ENCODE measurements at regions not wholly inside any gene's neighbourhood (a gene's known extent, or its start where the extent isn't known, plus 50 kb on each side); places are given as distances from the start of the nearest gene placed in this dataset.
"Not testable (repeated sequence)": the region's sequence is repeated elsewhere in the genome, so short reads cannot be mapped to it uniquely, and the experiment has no call there.

DNA sequence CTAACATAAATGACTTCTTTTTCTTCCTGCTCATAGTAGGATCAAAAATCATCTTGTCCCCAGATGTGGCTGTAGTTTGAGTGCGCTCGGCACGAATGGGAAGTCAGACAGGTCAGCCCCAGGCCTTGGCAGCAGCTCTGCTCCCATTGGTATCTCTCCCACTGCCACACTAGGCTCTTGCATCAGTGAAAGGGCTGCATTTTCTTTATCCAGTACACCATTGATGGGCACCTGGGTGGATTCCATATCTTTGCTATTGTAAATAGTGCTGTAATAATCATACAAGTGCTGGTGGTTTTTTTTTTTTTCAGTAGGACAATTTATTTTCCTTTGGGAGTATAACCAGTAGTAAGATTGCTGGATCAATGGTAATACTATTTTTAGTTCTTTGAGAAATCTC lies 865.5 kb downstream of the CCDC85A start:
- Histone ChIP-seq H3K36me3 (ENCODE audit: insufficient read depth, low read length) (no peaks in the 10 kb centered on the region), H3K27me3 (ENCODE audit: insufficient read depth, low read length, poor library complexity, severe bottlenecking) (no peaks in the 10 kb centered on the region), H3K4me3 (ENCODE audit: low read length, poor library complexity, severe bottlenecking) (no peak overlapping the region), H3K9me3 (ENCODE audit: insufficient read depth, low read depth, low read length) (no peaks in the 10 kb centered on the region), H3K4me1 (ENCODE audit: insufficient read depth, low read length, poor library complexity, severe bottlenecking) (no peaks in the 10 kb centered on the region), H2AFZ (ENCODE audit: low read length) (no peak overlapping the region), H4K20me1 (ENCODE audit: insufficient read depth, low read length, poor library complexity, severe bottlenecking) (no peaks in the 10 kb centered on the region), H3K4me2 (ENCODE audit: low read depth, low read length, poor library complexity, severe bottlenecking) (no peak overlapping the region), H3K9me2 (replicated peaks; ENCODE audit: low read depth, low read length) (no peaks in the 10 kb centered on the region), H3K79me2 (ENCODE audit: insufficient read depth, low read length) (no peaks in the 10 kb centered on the region), H3K9ac (ENCODE audit: low read depth, low read length, poor library complexity, severe bottlenecking) (no peak overlapping the region), H3F3A (ENCODE audit: low read depth) (no peaks in the 10 kb centered on the region)
- TF ChIP-seq CTCF (conservative IDR thresholded peaks at IDR 0.05; ENCODE audit: low read length) (no peak), EZH2phosphoT487 (IDR thresholded peaks at IDR 0.05; ENCODE audit: borderline replicate concordance) (no peak)

DNA sequence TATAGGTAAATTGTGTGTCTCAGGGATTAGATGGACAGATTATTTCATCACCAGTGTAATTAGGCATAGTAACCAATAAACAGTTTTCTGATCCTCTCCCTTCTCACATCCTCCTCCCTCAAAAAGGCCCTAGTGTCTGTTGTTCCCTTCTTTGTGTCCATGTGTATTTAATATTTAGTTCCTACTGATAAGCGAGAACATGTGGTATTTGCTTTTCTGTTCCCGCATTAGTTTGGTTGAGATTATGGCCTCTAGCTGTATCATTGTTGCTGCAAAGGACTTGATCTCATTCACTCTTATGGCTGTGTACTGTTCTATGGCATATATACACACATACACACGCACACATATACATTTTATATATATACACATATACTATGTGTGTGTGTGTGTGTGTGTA lies 866.2 kb downstream of the CCDC85A start:
- no peak overlapping the region for H2AFZ ChIP-seq (ENCODE audit: low read length)
- no peaks in the 10 kb centered on the region for H4K20me1 ChIP-seq (ENCODE audit: insufficient read depth, low read length, poor library complexity, severe bottlenecking)
- H3K4me3 ChIP-seq (ENCODE audit: low read length, poor library complexity, severe bottlenecking): no peak overlapping the region
- H3K27me3 ChIP-seq (ENCODE audit: insufficient read depth, low read length, poor library complexity, severe bottlenecking): no peaks in the 10 kb centered on the region
- H3K79me2 ChIP-seq (ENCODE audit: insufficient read depth, low read length): no peaks in the 10 kb centered on the region
- H3K9me3 ChIP-seq (ENCODE audit: insufficient read depth, low read depth, low read length): no peaks in the 10 kb centered on the region
- TF ChIP-seq EZH2phosphoT487 (IDR thresholded peaks at IDR 0.05; ENCODE audit: borderline replicate concordance): no peak
- TF ChIP-seq CTCF (conservative IDR thresholded peaks at IDR 0.05; ENCODE audit: low read length): no peak
- no peaks in the 10 kb centered on the region for H3F3A ChIP-seq (ENCODE audit: low read depth)
- H3K4me1 ChIP-seq (ENCODE audit: insufficient read depth, low read length, poor library complexity, severe bottlenecking): no peaks in the 10 kb centered on the region
- H3K9ac ChIP-seq (ENCODE audit: low read depth, low read length, poor library complexity, severe bottlenecking): no peak overlapping the region
- no peak overlapping the region for H3K4me2 ChIP-seq (ENCODE audit: low read depth, low read length, poor library complexity, severe bottlenecking)
- H3K9me2 ChIP-seq (replicated peaks; ENCODE audit: low read depth, low read length): no peaks in the 10 kb centered on the region
- no peaks in the 10 kb centered on the region for H3K36me3 ChIP-seq (ENCODE audit: insufficient read depth, low read length)

DNA sequence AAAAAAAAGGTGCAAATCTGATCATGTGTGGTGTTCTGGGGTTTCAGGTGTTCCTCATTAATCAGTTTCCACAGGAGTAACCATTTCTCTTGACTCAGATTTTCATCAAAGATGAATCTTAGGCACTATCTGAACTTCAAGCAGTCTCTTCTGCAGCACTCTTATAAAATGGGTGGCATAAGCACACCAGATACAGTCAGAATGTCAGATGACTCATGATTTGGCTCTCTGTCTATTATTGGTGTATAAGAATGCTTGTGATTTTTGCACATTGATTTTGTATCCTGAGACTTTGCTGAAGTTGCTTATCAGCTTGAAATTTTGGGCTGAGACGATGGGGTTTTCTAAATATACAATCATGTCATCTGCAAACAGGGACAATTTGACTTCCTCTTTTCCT lies 882.5 kb downstream of the CCDC85A start:
- not testable (repeated sequence) for H3K9me3 ChIP-seq (ENCODE audit: insufficient read depth, low read depth, low read length); H3K4me1 ChIP-seq (ENCODE audit: insufficient read depth, low read length, poor library complexity, severe bottlenecking); H3K9ac ChIP-seq (ENCODE audit: low read depth, low read length, poor library complexity, severe bottlenecking); H3K36me3 ChIP-seq (ENCODE audit: insufficient read depth, low read length); H3K79me2 ChIP-seq (ENCODE audit: insufficient read depth, low read length); H3K4me2 ChIP-seq (ENCODE audit: low read depth, low read length, poor library complexity, severe bottlenecking); H3K27me3 ChIP-seq (ENCODE audit: insufficient read depth, low read length, poor library complexity, severe bottlenecking); H4K20me1 ChIP-seq (ENCODE audit: insufficient read depth, low read length, poor library complexity, severe bottlenecking); H2AFZ ChIP-seq (ENCODE audit: low read length); H3F3A ChIP-seq (ENCODE audit: low read depth); H3K9me2 ChIP-seq (replicated peaks; ENCODE audit: low read depth, low read length); H3K4me3 ChIP-seq (ENCODE audit: low read length, poor library complexity, severe bottlenecking)

- Histone ChIP-seq H3K9me2 (replicated peaks; ENCODE audit: low read depth, low read length) (no peaks in the 10 kb centered on the region), H3K9ac (ENCODE audit: low read depth, low read length, poor library complexity, severe bottlenecking) (no peak overlapping the region), H2AFZ (ENCODE audit: low read length) (no peak overlapping the region), H3K36me3 (ENCODE audit: insufficient read depth, low read length) (no peaks in the 10 kb centered on the region), H3F3A (ENCODE audit: low read depth) (no peaks in the 10 kb centered on the region), H3K4me1 (ENCODE audit: insufficient read depth, low read length, poor library complexity, severe bottlenecking) (no peaks in the 10 kb centered on the region), H3K79me2 (ENCODE audit: insufficient read depth, low read length) (no peaks in the 10 kb centered on the region), H3K27me3 (ENCODE audit: insufficient read depth, low read length, poor library complexity, severe bottlenecking) (no peaks in the 10 kb centered on the region), H3K9me3 (ENCODE audit: insufficient read depth, low read depth, low read length) (no peaks in the 10 kb centered on the region), H3K4me3 (ENCODE audit: low read length, poor library complexity, severe bottlenecking) (no peak overlapping the region), H3K4me2 (ENCODE audit: low read depth, low read length, poor library complexity, severe bottlenecking) (no peak overlapping the region), H4K20me1 (ENCODE audit: insufficient read depth, low read length, poor library complexity, severe bottlenecking) (no peaks in the 10 kb centered on the region)
- TF ChIP-seq CTCF (conservative IDR thresholded peaks at IDR 0.05; ENCODE audit: low read length): no peak
- TF ChIP-seq EZH2phosphoT487 (IDR thresholded peaks at IDR 0.05; ENCODE audit: borderline replicate concordance): no peak
Measured at GRCh38 chr2:57075226-57075625, 891.4 kb downstream of the CCDC85A start.
